PC-9 (cell line): ENCODE measurements at regions not wholly inside any gene's neighbourhood (a gene's known extent, or its start where the extent isn't known, plus 50 kb on each side); places are given as distances from the start of the nearest gene placed in this dataset.

ENCODE experiments used
- EZH2 ChIP-seq: fragments of 200-600 bp; sonication (generic); IDR thresholded peaks from 2 replicates; pipeline ENCODE4 v1.8.0; 2017; ENCODE audit warnings: antibody characterized with exemption, low read depth
- TF ChIP-seq, protein P1 (sequence below): fragments of 200-600 bp; sonication (generic); conservative IDR thresholded peaks from 2 replicates; pipeline ENCODE4 v1.6.1; 2017; ENCODE audit warnings: mixed run types, antibody characterized with exemption, mild to moderate bottlenecking, moderate library complexity

DNA sequence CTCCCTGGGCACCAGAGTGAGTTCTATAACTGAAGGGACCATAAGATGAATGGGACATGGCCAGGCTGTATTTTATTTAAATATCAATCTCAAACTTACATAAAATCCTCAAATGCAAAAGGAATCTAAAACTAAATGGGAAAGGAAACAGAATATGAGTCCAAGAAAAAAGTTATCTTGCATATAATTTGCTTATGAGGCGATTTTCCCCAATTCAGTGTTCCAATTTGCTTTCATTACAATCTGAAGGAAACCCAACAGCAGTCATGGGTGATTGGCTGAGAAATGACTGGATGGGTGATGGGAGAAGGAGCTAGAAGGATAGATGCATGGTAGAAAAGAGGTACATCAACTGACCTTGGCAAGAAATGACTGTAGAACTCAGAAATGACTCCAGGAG is 511.3 kb upstream of the TENM3 start:
- TF ChIP-seq, protein P1, sequence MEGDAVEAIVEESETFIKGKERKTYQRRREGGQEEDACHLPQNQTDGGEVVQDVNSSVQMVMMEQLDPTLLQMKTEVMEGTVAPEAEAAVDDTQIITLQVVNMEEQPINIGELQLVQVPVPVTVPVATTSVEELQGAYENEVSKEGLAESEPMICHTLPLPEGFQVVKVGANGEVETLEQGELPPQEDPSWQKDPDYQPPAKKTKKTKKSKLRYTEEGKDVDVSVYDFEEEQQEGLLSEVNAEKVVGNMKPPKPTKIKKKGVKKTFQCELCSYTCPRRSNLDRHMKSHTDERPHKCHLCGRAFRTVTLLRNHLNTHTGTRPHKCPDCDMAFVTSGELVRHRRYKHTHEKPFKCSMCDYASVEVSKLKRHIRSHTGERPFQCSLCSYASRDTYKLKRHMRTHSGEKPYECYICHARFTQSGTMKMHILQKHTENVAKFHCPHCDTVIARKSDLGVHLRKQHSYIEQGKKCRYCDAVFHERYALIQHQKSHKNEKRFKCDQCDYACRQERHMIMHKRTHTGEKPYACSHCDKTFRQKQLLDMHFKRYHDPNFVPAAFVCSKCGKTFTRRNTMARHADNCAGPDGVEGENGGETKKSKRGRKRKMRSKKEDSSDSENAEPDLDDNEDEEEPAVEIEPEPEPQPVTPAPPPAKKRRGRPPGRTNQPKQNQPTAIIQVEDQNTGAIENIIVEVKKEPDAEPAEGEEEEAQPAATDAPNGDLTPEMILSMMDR, result no peak
- TF ChIP-seq EZH2, result no peak
